HEK293 (cell line): ENCODE measurements at regions not wholly inside any gene's neighbourhood (a gene's known extent, or its start where the extent isn't known, plus 50 kb on each side); places are given as distances from the start of the nearest gene placed in this dataset.

Experiments
- CTCF ChIA-PET: fragments of 350-600 bp; formaldehyde crosslinking; extraction: SDS; loops from one replicate; lab custom pipeline; 2021; ENCODE audit warnings: antibody characterized with exemption; lab: Yijun Ruan, JAX
- POLR2A ChIA-PET: fragments of 300-600 bp; formaldehyde crosslinking; extraction: SDS; loops from one replicate; lab custom pipeline; 2020; ENCODE audit warnings: antibody characterized with exemption, inconsistent platforms; lab: Yijun Ruan, JAX
- H3K27ac ChIP-seq: fragments of 200-500 bp; sonication (Bioruptor generic); 2 replicates; pipeline ENCODE4 v1.5.1; 2014; ENCODE audit warnings: low read depth, low read length, control low read depth, inconsistent platforms; ENCODE audit errors: extremely low read depth
- H3K36me3 ChIP-seq, 2 experiments: fragments of 200-500 bp in 1 of 2; sonication (Bioruptor generic) in 1 of 2; 1 replicate in 1 of 2; 2 replicates in 1 of 2; pipeline ENCODE4 v1.5.1; 2014 to 2017; ENCODE audit warnings: inconsistent platforms in 2 of 2, low read length in 2 of 2; ENCODE audit not compliant: control insufficient read depth in 2 of 2, insufficient read depth in 1 of 2
- H3K4me1 ChIP-seq: fragments of 200-500 bp; sonication (Bioruptor generic); 2 replicates; pipeline ENCODE4 v1.5.1; 2014; ENCODE audit warnings: mild to moderate bottlenecking, low read length, inconsistent platforms; ENCODE audit not compliant: control insufficient read depth, insufficient read depth
- H3K4me3 ChIP-seq: 2 replicates; pipeline ENCODE4 v1.5.1; 2011; ENCODE audit warnings: low read depth, mild to moderate bottlenecking, control low read depth, low read length, moderate library complexity
- H3K9me3 ChIP-seq: fragments of 200-500 bp; sonication (Bioruptor generic); 2 replicates; pipeline ENCODE4 v1.5.1; 2014; ENCODE audit warnings: low read depth, low read length, inconsistent platforms; ENCODE audit not compliant: control insufficient read depth, insufficient read depth
- GLIS1 ChIP-seq: fragments of 450-650 bp; formaldehyde crosslinking; IDR thresholded peaks from 2 replicates; pipeline ENCODE4 v1.5.1; 2016; ENCODE audit warnings: missing biosample characterization, missing genetic modification characterization
- KLF1 ChIP-seq: fragments of 450-650 bp; formaldehyde crosslinking; IDR thresholded peaks from 2 replicates; pipeline ENCODE4 v1.5.1; 2016; ENCODE audit warnings: missing biosample characterization, missing genetic modification characterization
- SCRT1 ChIP-seq: fragments of 450-650 bp; formaldehyde crosslinking; IDR thresholded peaks from 2 replicates; pipeline ENCODE4 v1.5.1; 2016; ENCODE audit warnings: missing biosample characterization, missing genetic modification characterization, borderline replicate concordance
- TRIM28 ChIP-seq: IDR thresholded peaks from 2 replicates; pipeline ENCODE4 v1.6.1; 2011; ENCODE audit warnings: low read length, control low read depth, borderline replicate concordance
- ZBTB20 ChIP-seq: fragments of 450-650 bp; formaldehyde crosslinking; IDR thresholded peaks from 2 replicates; pipeline ENCODE4 v1.5.1; 2016; ENCODE audit warnings: missing biosample characterization, missing genetic modification characterization
- ZBTB7A ChIP-seq: fragments of 450-650 bp; formaldehyde crosslinking; IDR thresholded peaks from 2 replicates; pipeline ENCODE4 v1.5.1; 2016; ENCODE audit warnings: low read depth, missing biosample characterization, missing genetic modification characterization
- ZNF10 ChIP-seq: fragments of 450-650 bp; formaldehyde crosslinking; IDR thresholded peaks from 2 replicates; pipeline ENCODE4 v1.5.1; 2017; ENCODE audit warnings: missing biosample characterization, missing genetic modification characterization
- ZNF148 ChIP-seq: fragments of 450-650 bp; formaldehyde crosslinking; IDR thresholded peaks from 2 replicates; pipeline ENCODE4 v1.5.0; 2017; ENCODE audit warnings: missing biosample characterization, missing genetic modification characterization, borderline replicate concordance
- ZNF292 ChIP-seq: fragments of 450-650 bp; formaldehyde crosslinking; IDR thresholded peaks from 2 replicates; pipeline ENCODE4 v1.5.1; 2016; ENCODE audit warnings: low read depth, missing biosample characterization, missing genetic modification characterization, borderline replicate concordance
- ZNF335 ChIP-seq: fragments of 450-650 bp; formaldehyde crosslinking; conservative IDR thresholded peaks from 2 replicates; pipeline ENCODE4 v1.5.1; 2016; ENCODE audit warnings: missing biosample characterization, missing genetic modification characterization
- ZNF394 ChIP-seq: fragments of 450-650 bp; formaldehyde crosslinking; IDR thresholded peaks from 2 replicates; pipeline ENCODE4 v1.5.1; 2016; ENCODE audit warnings: missing biosample characterization, missing genetic modification characterization, mild to moderate bottlenecking, moderate library complexity, borderline replicate concordance
- ZNF513 ChIP-seq: fragments of 450-650 bp; IDR thresholded peaks from 2 replicates; pipeline ENCODE4 v1.5.1; 2018; ENCODE audit warnings: missing biosample characterization, missing genetic modification characterization
- ZNF692 ChIP-seq: fragments of 450-650 bp; formaldehyde crosslinking; IDR thresholded peaks from 2 replicates; pipeline ENCODE4 v1.5.1; 2016; ENCODE audit warnings: missing biosample characterization, missing genetic modification characterization
- ZNF768 ChIP-seq: fragments of 450-650 bp; formaldehyde crosslinking; IDR thresholded peaks from 2 replicates; pipeline ENCODE4 v1.5.1; 2018; ENCODE audit warnings: missing biosample characterization, mild to moderate bottlenecking, missing genetic modification characterization
- ZNF792 ChIP-seq: fragments of 450-650 bp; formaldehyde crosslinking; IDR thresholded peaks from 2 replicates; pipeline ENCODE4 v1.5.1; 2016; ENCODE audit warnings: missing biosample characterization, missing genetic modification characterization
- ZNF843 ChIP-seq: fragments of 450-650 bp; formaldehyde crosslinking; IDR thresholded peaks from 2 replicates; pipeline ENCODE4 v1.5.1; 2016; ENCODE audit warnings: missing biosample characterization, missing genetic modification characterization
- TF ChIP-seq, protein P1 (sequence below): fragments of 450-650 bp; formaldehyde crosslinking; IDR thresholded peaks from 2 replicates; pipeline ENCODE4 v1.5.1; 2017; ENCODE audit warnings: missing biosample characterization, missing genetic modification characterization

DNA sequence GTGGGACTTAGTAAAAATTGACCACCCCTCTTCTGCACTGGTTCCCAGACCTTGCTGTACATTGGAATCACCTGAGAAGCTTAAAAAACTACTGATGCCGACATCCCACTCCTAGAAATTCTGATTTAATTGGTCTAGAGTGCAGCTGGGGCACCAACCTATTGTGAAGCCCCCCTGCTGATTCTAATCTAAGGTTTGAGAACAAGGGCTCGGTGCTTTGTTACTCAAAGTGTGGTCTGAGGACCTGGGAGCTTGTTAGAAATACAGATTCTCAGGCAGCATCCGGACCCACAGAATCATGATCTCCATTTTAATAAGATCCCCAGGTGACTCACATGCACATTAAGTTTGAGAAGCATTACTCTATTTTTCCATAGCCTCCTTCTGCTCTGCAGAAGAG is 57.8 kb upstream of the LPAR1 start (continued):
- TF ChIP-seq ZNF513 (tag by site-specific recombination) = no peak
- TF ChIP-seq KLF1 (tag by site-specific recombination) = no peak
- TF ChIP-seq ZNF148 (tag by site-specific recombination) = no peak
- no peak for TF ChIP-seq ZNF692 (tag by site-specific recombination)
- no peak for TF ChIP-seq ZBTB20
- TF ChIP-seq ZBTB7A = no peak
- TF ChIP-seq ZNF843 (tag by site-specific recombination) = no peak

GRCh38 chr9:111095441-111095840 is 57.2 kb upstream of the LPAR1 start:
- CTCF ChIA-PET = interaction anchor here (1.0 kb wide), 1 partner anchor 13 kb away, joined by 3 read pairs; no protein-coding TSS in a partner anchor
- POLR2A ChIA-PET = no interaction called here
- Histone ChIP-seq H3K4me1 (peaks cover 16% of the 10 kb centered on the region), H3K27ac (no peak overlapping the region)
- TF ChIP-seq ZNF292 (tag by site-specific recombination) (no peak), ZNF768 (tag by site-specific recombination) (no peak), SCRT1 (tag by site-specific recombination) (no peak), ZNF10 (tag by site-specific recombination) (peak; percentile 78), GLIS1 (tag by site-specific recombination) (peak; percentile 85), ZNF394 (tag by site-specific recombination) (no peak), TRIM28 (0 out of 2 replicates have a peak, but pooled peaks have one; percentile 33)
- TF ChIP-seq, protein P1, sequence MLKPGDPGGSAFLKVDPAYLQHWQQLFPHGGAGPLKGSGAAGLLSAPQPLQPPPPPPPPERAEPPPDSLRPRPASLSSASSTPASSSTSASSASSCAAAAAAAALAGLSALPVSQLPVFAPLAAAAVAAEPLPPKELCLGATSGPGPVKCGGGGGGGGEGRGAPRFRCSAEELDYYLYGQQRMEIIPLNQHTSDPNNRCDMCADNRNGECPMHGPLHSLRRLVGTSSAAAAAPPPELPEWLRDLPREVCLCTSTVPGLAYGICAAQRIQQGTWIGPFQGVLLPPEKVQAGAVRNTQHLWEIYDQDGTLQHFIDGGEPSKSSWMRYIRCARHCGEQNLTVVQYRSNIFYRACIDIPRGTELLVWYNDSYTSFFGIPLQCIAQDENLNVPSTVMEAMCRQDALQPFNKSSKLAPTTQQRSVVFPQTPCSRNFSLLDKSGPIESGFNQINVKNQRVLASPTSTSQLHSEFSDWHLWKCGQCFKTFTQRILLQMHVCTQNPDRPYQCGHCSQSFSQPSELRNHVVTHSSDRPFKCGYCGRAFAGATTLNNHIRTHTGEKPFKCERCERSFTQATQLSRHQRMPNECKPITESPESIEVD = peak; percentile 8; the same call in 1 of the 2 replicates
- TF ChIP-seq, all 188 proteins: peak for 4
- H3K36me3 ChIP-seq = no peaks in the 10 kb centered on the region
- no peaks in the 10 kb centered on the region for H3K9me3 ChIP-seq
- no peak overlapping the region for H3K4me3 ChIP-seq

- Histone ChIP-seq H3K9me3 (no peaks in the 10 kb centered on the region), H3K4me3 (no peak overlapping the region), H3K4me1 (peaks cover 15% of the 10 kb centered on the region), H3K27ac (no peak overlapping the region), H3K36me3 (no peaks in the 10 kb centered on the region)
- TF ChIP-seq ZNF792 (tag by site-specific recombination) (no peak), ZNF335 (tag by site-specific recombination) (0 out of 2 replicates have a peak, but pooled peaks have one; percentile 19)
- ChIA-PET CTCF (no interaction called here), POLR2A (no interaction called here)
Observed at GRCh38 chr9:111094958-111095357, 56.7 kb upstream of the LPAR1 start.
